SK-N-MC (cell line): ENCODE measurements at regions not wholly inside any gene's neighbourhood (a gene's known extent, or its start where the extent isn't known, plus 50 kb on each side); places are given as distances from the start of the nearest gene placed in this dataset.

Experiments
- EZH2 ChIP-seq: fragments of 200-600 bp; sonication (generic); IDR thresholded peaks from one replicate; pipeline ENCODE4 v1.6.1; 2017; ENCODE audit warnings: antibody characterized with exemption
- POLR2AphosphoS5 ChIP-seq: IDR thresholded peaks from 2 replicates; pipeline ENCODE4 v1.6.1; 2012; ENCODE audit warnings: mild to moderate bottlenecking, low read depth, low read length, borderline replicate concordance

DNA sequence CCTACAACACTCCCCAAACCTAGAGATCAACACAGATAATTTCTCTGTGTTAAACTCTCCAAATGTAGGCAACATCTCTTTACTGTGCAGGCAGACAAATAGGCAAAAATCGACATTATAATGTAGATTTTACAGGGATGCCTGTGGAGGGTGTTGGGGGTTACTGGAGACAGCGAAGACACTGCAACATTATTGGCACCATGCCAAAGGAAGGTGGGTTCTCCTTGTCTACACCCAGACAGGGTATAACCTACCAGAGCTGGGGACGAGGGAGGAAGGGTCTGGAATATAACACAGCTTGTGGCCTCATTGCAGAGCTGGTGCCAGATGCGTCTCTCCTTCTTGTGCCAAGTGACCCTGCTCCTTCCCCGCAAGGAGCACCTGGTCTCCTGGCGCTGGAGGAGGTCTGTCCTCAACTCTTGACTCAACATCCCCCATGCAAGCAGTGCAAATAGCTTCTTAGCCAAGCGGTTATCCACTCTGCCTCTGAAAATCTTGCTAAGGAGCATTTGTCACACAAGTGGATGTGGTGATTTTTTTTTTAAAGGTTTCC is 404.0 kb downstream of the PRDM2 start:
- no peak for TF ChIP-seq EZH2
- TF ChIP-seq POLR2AphosphoS5 = no peak
